ENCODE measurements at regions not wholly inside any gene's neighbourhood (a gene's known extent, or its start where the extent isn't known, plus 50 kb on each side); places are given as distances from the start of the nearest gene placed in this dataset.

DNA sequence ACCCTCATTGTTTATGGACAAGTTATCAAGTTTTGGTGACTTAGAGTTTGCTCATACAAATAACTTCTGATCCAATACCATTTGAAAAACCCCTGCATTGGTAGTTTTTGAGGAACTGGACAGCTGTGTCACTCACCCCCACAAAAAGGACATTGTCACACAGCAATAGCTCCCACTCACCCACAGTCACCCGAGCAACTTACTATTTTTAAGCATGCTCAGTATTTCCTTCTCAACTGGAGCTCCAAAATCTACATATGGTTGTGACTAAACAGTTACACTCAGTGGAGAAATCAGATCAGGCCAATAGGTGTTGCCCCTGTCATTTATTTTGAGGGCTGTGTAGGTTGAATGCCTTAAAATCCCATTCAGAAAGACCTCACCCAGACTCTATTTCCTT is 165.2 kb upstream of the AUTS2 start:
- no peak for ATAC-seq
- Mint-ChIP-seq H3K9me3 (no peaks in the 10 kb centered on the region), H3K4me1 (peaks cover 13% of the 10 kb centered on the region), H3K27me3 (ENCODE audit: insufficient read depth, low read depth, poor library complexity) (peaks cover 4% of the 10 kb centered on the region), H3K36me3 (ENCODE audit: low read depth) (no peaks in the 10 kb centered on the region), H3K27ac (no peak overlapping the region), H3K4me3 (no peak overlapping the region)
- H4K20me1 ChIP-seq (replicated peaks; ENCODE audit: insufficient read depth), result no peaks in the 10 kb centered on the region
- no peak overlapping the region for H3K4me2 ChIP-seq
- no peaks in the 10 kb centered on the region for H3F3A ChIP-seq (replicated peaks; ENCODE audit: low read depth)
- no peaks in the 10 kb centered on the region for H3K79me2 ChIP-seq (replicated peaks; ENCODE audit: insufficient read depth)
- H3K27me3 ChIP-seq (ENCODE audit: insufficient read depth), result peaks cover 22% of the 10 kb centered on the region; the same call in 1 of the 2 replicates
- no peaks in the 10 kb centered on the region for H3K36me3 ChIP-seq (ENCODE audit: insufficient read depth)
- H3K27ac ChIP-seq (ENCODE audit: low read depth), result no peak overlapping the region
- H3K9me2 ChIP-seq (ENCODE audit: insufficient read depth), result no peaks in the 10 kb centered on the region
- TF ChIP-seq ZNF331 (CRISPR knock-in tag; IDR thresholded peaks at IDR 0.05; ENCODE audit: low read depth) (no peak), ZNF114 (CRISPR knock-in tag; IDR thresholded peaks at IDR 0.05) (no peak), POLR2AphosphoS5 (IDR thresholded peaks at IDR 0.05; ENCODE audit: low read depth) (no peak), EZH2 (IDR thresholded peaks at IDR 0.05; ENCODE audit: low read depth, unreplicated experiment) (no peak), STAT1 (IDR thresholded peaks at IDR 0.05; ENCODE audit: unreplicated experiment) (no peak), EZH2phosphoT487 (IDR thresholded peaks at IDR 0.05; ENCODE audit: unreplicated experiment) (no peak), JUNB (IDR thresholded peaks at IDR 0.05; ENCODE audit: unreplicated experiment) (no peak)
- TF ChIP-seq, protein P1, sequence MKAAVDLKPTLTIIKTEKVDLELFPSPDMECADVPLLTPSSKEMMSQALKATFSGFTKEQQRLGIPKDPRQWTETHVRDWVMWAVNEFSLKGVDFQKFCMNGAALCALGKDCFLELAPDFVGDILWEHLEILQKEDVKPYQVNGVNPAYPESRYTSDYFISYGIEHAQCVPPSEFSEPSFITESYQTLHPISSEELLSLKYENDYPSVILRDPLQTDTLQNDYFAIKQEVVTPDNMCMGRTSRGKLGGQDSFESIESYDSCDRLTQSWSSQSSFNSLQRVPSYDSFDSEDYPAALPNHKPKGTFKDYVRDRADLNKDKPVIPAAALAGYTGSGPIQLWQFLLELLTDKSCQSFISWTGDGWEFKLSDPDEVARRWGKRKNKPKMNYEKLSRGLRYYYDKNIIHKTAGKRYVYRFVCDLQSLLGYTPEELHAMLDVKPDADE (IDR thresholded peaks at IDR 0.05), result no peak
- no peak overlapping the region for H2AFZ ChIP-seq
- H3K4me1 ChIP-seq (ENCODE audit: insufficient read depth), result peaks cover 14% of the 10 kb centered on the region
- no peak overlapping the region for H3K4me3 ChIP-seq
- no peak for DNase-seq (ENCODE audit: low spot score)

DNA sequence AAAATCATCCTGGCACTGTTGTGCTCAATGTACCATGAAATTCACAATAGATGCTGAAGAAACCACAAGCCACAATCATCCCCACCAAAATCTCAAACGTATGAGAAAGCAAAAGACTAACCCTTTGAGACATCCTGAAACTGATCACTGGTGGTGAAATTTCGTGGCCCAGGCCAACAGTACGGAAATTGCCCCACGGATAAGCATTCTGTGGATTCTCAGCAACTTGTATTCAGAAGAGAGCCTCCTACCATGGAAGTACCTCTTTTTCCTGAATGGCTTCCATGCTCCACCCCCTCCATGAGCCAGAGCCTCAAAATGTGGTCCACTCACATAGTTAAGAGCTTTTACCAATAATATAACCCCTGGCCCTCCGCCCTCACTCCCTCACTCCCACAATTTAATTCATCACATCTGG is 163.9 kb upstream of the AUTS2 start:
- H3K9me2 ChIP-seq (ENCODE audit: insufficient read depth), result no peaks in the 10 kb centered on the region
- H3K27ac ChIP-seq (ENCODE audit: low read depth), result no peak overlapping the region
- DNase-seq (ENCODE audit: low spot score) (no peak), ATAC-seq (no peak)
- H3K9me3 Mint-ChIP-seq, result no peaks in the 10 kb centered on the region
- no peaks in the 10 kb centered on the region for H3K36me3 Mint-ChIP-seq (ENCODE audit: low read depth)
- no peaks in the 10 kb centered on the region for H4K20me1 ChIP-seq (replicated peaks; ENCODE audit: insufficient read depth)
- no peak overlapping the region for H3K4me3 Mint-ChIP-seq
- no peak overlapping the region for H3K4me2 ChIP-seq
- TF ChIP-seq STAT1 (IDR thresholded peaks at IDR 0.05; ENCODE audit: unreplicated experiment), result no peak
- TF ChIP-seq, protein P2, sequence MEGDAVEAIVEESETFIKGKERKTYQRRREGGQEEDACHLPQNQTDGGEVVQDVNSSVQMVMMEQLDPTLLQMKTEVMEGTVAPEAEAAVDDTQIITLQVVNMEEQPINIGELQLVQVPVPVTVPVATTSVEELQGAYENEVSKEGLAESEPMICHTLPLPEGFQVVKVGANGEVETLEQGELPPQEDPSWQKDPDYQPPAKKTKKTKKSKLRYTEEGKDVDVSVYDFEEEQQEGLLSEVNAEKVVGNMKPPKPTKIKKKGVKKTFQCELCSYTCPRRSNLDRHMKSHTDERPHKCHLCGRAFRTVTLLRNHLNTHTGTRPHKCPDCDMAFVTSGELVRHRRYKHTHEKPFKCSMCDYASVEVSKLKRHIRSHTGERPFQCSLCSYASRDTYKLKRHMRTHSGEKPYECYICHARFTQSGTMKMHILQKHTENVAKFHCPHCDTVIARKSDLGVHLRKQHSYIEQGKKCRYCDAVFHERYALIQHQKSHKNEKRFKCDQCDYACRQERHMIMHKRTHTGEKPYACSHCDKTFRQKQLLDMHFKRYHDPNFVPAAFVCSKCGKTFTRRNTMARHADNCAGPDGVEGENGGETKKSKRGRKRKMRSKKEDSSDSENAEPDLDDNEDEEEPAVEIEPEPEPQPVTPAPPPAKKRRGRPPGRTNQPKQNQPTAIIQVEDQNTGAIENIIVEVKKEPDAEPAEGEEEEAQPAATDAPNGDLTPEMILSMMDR (conservative IDR thresholded peaks at IDR 0.05; ENCODE audit: low read depth in 2 of 2), result no peak
- TF ChIP-seq, protein P3, sequence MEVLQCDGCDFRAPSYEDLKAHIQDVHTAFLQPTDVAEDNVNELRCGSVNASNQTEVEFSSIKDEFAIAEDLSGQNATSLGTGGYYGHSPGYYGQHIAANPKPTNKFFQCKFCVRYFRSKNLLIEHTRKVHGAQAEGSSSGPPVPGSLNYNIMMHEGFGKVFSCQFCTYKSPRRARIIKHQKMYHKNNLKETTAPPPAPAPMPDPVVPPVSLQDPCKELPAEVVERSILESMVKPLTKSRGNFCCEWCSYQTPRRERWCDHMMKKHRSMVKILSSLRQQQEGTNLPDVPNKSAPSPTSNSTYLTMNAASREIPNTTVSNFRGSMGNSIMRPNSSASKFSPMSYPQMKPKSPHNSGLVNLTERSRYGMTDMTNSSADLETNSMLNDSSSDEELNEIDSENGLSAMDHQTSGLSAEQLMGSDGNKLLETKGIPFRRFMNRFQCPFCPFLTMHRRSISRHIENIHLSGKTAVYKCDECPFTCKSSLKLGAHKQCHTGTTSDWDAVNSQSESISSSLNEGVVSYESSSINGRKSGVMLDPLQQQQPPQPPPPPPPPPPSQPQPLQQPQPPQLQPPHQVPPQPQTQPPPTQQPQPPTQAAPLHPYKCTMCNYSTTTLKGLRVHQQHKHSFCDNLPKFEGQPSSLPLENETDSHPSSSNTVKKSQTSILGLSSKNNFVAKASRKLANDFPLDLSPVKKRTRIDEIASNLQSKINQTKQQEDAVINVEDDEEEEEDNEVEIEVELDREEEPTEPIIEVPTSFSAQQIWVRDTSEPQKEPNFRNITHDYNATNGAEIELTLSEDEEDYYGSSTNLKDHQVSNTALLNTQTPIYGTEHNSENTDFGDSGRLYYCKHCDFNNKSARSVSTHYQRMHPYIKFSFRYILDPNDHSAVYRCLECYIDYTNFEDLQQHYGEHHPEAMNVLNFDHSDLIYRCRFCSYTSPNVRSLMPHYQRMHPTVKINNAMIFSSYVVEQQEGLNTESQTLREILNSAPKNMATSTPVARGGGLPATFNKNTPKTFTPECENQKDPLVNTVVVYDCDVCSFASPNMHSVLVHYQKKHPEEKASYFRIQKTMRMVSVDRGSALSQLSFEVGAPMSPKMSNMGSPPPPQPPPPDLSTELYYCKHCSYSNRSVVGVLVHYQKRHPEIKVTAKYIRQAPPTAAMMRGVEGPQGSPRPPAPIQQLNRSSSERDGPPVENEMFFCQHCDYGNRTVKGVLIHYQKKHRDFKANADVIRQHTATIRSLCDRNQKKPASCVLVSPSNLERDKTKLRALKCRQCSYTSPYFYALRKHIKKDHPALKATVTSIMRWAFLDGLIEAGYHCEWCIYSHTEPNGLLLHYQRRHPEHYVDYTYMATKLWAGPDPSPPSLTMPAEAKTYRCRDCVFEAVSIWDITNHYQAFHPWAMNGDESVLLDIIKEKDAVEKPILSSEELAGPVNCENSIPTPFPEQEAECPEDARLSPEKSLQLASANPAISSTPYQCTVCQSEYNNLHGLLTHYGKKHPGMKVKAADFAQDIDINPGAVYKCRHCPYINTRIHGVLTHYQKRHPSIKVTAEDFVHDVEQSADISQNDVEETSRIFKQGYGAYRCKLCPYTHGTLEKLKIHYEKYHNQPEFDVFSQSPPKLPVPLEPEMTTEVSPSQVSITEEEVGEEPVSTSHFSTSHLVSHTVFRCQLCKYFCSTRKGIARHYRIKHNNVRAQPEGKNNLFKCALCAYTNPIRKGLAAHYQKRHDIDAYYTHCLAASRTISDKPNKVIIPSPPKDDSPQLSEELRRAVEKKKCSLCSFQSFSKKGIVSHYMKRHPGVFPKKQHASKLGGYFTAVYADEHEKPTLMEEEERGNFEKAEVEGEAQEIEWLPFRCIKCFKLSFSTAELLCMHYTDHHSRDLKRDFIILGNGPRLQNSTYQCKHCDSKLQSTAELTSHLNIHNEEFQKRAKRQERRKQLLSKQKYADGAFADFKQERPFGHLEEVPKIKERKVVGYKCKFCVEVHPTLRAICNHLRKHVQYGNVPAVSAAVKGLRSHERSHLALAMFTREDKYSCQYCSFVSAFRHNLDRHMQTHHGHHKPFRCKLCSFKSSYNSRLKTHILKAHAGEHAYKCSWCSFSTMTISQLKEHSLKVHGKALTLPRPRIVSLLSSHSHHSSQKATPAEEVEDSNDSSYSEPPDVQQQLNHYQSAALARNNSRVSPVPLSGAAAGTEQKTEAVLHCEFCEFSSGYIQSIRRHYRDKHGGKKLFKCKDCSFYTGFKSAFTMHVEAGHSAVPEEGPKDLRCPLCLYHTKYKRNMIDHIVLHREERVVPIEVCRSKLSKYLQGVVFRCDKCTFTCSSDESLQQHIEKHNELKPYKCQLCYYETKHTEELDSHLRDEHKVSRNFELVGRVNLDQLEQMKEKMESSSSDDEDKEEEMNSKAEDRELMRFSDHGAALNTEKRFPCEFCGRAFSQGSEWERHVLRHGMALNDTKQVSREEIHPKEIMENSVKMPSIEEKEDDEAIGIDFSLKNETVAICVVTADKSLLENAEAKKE (CRISPR knock-in tag; IDR thresholded peaks at IDR 0.05), result no peak
- TF ChIP-seq EZH2 (IDR thresholded peaks at IDR 0.05; ENCODE audit: low read depth, unreplicated experiment), result no peak
- no peak for TF ChIP-seq ZNF331 (CRISPR knock-in tag; IDR thresholded peaks at IDR 0.05; ENCODE audit: low read depth)
- no peak for TF ChIP-seq ZNF114 (CRISPR knock-in tag; IDR thresholded peaks at IDR 0.05)
- TF ChIP-seq CREB1 (CRISPR knock-in tag; IDR thresholded peaks at IDR 0.05; ENCODE audit: low read depth), result no peak
- H3K27ac Mint-ChIP-seq, result no peak overlapping the region
- no peaks in the 10 kb centered on the region for H3K79me2 ChIP-seq (replicated peaks; ENCODE audit: insufficient read depth)
- H3K4me1 ChIP-seq (ENCODE audit: insufficient read depth), result peaks cover 14% of the 10 kb centered on the region
- no peak overlapping the region for H2AFZ ChIP-seq
- peaks cover 19% of the 10 kb centered on the region for H3K4me1 Mint-ChIP-seq
- peaks cover 21% of the 10 kb centered on the region; the same call in 1 of the 2 replicates for H3K27me3 ChIP-seq (ENCODE audit: insufficient read depth)
- no peaks in the 10 kb centered on the region for H3F3A ChIP-seq (replicated peaks; ENCODE audit: low read depth)
- H3K27me3 Mint-ChIP-seq (ENCODE audit: insufficient read depth, low read depth, poor library complexity), result peaks cover 12% of the 10 kb centered on the region
- no peaks in the 10 kb centered on the region for H3K36me3 ChIP-seq (ENCODE audit: insufficient read depth)
- H3K4me3 ChIP-seq, result no peak overlapping the region
